GM12891 (cell line): ENCODE measurements at regions not wholly inside any gene's neighbourhood (a gene's known extent, or its start where the extent isn't known, plus 50 kb on each side); places are given as distances from the start of the nearest gene placed in this dataset.

Experiments
- POLR2A ChIP-seq: IDR thresholded peaks from 2 replicates; pipeline ENCODE4 v1.6.1; 2011; ENCODE audit warnings: low read depth, low read length, control low read depth
- POLR2AphosphoS5 ChIP-seq: IDR thresholded peaks from 2 replicates; pipeline ENCODE4 v1.6.1; 2011; ENCODE audit warnings: low read depth, low read length, control low read depth
- POU2F2 ChIP-seq: IDR thresholded peaks from 2 replicates; pipeline ENCODE4 v1.6.1; 2011; ENCODE audit warnings: low read depth, mild to moderate bottlenecking, control low read depth, low read length, moderate library complexity
- SPI1 ChIP-seq: IDR thresholded peaks from 2 replicates; pipeline ENCODE4 v1.6.1; 2011; ENCODE audit warnings: low read depth, low read length, control low read depth
- TAF1 ChIP-seq: IDR thresholded peaks from 2 replicates; pipeline ENCODE4 v1.6.1; 2011; ENCODE audit warnings: low read depth, low read length, control low read depth

- TF ChIP-seq POU2F2 (no peak), POLR2AphosphoS5 (no peak), TAF1 (no peak), POLR2A (no peak), SPI1 (no peak)
Observed at GRCh38 chr1:189158155-189158554, 1319.5 kb downstream of the BRINP3 start.
